Ascending aorta (tissue), 2 donors: ENCODE measurements at regions not wholly inside any gene's neighbourhood (a gene's known extent, or its start where the extent isn't known, plus 50 kb on each side); places are given as distances from the start of the nearest gene placed in this dataset.
A peak's percentile ranks its signal among the peaks of the same experiment; 100 is the strongest.

ENCODE experiments used
- DNase-seq, 2 donors: peaks; one replicate each; pipeline ENCODE4 v3.0.0-alpha.2; 2019; ENCODE audit warnings: low spot score in 2 of 2
- H3K27ac ChIP-seq, 2 donors: fragments of 200-600 bp; sonication (generic); one replicate each; pipeline ENCODE4 v1.5.1; 2016 to 2017; ENCODE audit warnings: mild to moderate bottlenecking in 1 of 2
- H3K27me3 ChIP-seq: fragments of 200-600 bp; sonication (generic); one replicate; pipeline ENCODE4 v1.5.1; 2017
- H3K36me3 ChIP-seq, 2 donors: fragments of 200-600 bp; sonication (generic); one replicate each; pipeline ENCODE4 v1.5.1; 2016
- H3K4me1 ChIP-seq, 2 donors: fragments of 200-600 bp; sonication (generic); one replicate each; pipeline ENCODE4 v1.5.1; 2016 to 2017; ENCODE audit warnings: mild to moderate bottlenecking in 1 of 2
- H3K4me3 ChIP-seq, 2 donors: fragments of 200-600 bp; sonication (generic); one replicate each; pipeline ENCODE4 v1.5.1; 2016 to 2017; ENCODE audit warnings: mild to moderate bottlenecking in 1 of 2
- H3K9me3 ChIP-seq, 2 donors: fragments of 200-600 bp; sonication (generic); one replicate each; pipeline ENCODE4 v1.5.1; 2016
- intact Hi-C: fragments of 100-400 bp; cut with DNase I; formaldehyde crosslinking; loops from one replicate; pipeline ENCODE4 v1.15.1; 2023
- TF ChIP-seq, protein P1 (sequence below), 3 experiments: fragments of 200-600 bp in 2 of 3; fragments of 450-650 bp in 1 of 3; sonication (generic) in 2 of 3; IDR thresholded peaks; one replicate each; pipeline ENCODE4 v1.5.1; 2016 to 2019; ENCODE audit warnings: antibody characterized with exemption in 3 of 3, mild to moderate bottlenecking in 1 of 3, moderate library complexity in 1 of 3

- no peak for DNase-seq
- H3K9me3 ChIP-seq = no peaks in the 10 kb centered on the region
- intact Hi-C loops = no loop called here
- H3K4me1 ChIP-seq = peaks cover 3 to 27% of the 10 kb centered on the region in 2 donors
- H3K27me3 ChIP-seq = no peaks in the 10 kb centered on the region
- TF ChIP-seq, protein P1, sequence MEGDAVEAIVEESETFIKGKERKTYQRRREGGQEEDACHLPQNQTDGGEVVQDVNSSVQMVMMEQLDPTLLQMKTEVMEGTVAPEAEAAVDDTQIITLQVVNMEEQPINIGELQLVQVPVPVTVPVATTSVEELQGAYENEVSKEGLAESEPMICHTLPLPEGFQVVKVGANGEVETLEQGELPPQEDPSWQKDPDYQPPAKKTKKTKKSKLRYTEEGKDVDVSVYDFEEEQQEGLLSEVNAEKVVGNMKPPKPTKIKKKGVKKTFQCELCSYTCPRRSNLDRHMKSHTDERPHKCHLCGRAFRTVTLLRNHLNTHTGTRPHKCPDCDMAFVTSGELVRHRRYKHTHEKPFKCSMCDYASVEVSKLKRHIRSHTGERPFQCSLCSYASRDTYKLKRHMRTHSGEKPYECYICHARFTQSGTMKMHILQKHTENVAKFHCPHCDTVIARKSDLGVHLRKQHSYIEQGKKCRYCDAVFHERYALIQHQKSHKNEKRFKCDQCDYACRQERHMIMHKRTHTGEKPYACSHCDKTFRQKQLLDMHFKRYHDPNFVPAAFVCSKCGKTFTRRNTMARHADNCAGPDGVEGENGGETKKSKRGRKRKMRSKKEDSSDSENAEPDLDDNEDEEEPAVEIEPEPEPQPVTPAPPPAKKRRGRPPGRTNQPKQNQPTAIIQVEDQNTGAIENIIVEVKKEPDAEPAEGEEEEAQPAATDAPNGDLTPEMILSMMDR (IDR thresholded peaks at IDR 0.05) = no peak
- peak overlapping the region in 1 of 2 donors; percentile 15 for H3K4me3 ChIP-seq
- no peaks in the 10 kb centered on the region for H3K36me3 ChIP-seq
- H3K27ac ChIP-seq = peak overlapping the region; percentile 51 to 78
Observed at GRCh38 chr6:108744244-108744972, 103.8 kb upstream of the ARMC2 start.

- DNase-seq = peak in 1 of 2 donors; percentile 61
- no peaks in the 10 kb centered on the region for H3K27me3 ChIP-seq
- H3K4me3 ChIP-seq = peak overlapping the region in 1 of 2 donors; percentile 15
- no peaks in the 10 kb centered on the region for H3K36me3 ChIP-seq
- H3K4me1 ChIP-seq = peaks cover 3 to 21% of the 10 kb centered on the region in 2 donors
- intact Hi-C loops = no loop called here
- no peaks in the 10 kb centered on the region for H3K9me3 ChIP-seq
- peak overlapping the region; percentile 51 to 78 for H3K27ac ChIP-seq
- TF ChIP-seq, protein P1 (IDR thresholded peaks at IDR 0.05) = no peak
Observed at GRCh38 chr6:108744996-108745395, 103.2 kb upstream of the ARMC2 start.

GRCh38 chr6:108745664-108746336, 102.4 kb upstream of the ARMC2 start:
- peaks cover 3 to 13% of the 10 kb centered on the region in 2 donors for H3K4me1 ChIP-seq
- H3K4me3 ChIP-seq = no peak overlapping the region
- no peaks in the 10 kb centered on the region for H3K9me3 ChIP-seq
- intact Hi-C loops = no loop called here
- H3K27me3 ChIP-seq = no peaks in the 10 kb centered on the region
- peak in 1 of 2 donors; percentile 30 for DNase-seq
- TF ChIP-seq, protein P1 (IDR thresholded peaks at IDR 0.05) = no peak
- peak overlapping the region; percentile 51 to 78 for H3K27ac ChIP-seq
- H3K36me3 ChIP-seq = no peaks in the 10 kb centered on the region

DNA sequence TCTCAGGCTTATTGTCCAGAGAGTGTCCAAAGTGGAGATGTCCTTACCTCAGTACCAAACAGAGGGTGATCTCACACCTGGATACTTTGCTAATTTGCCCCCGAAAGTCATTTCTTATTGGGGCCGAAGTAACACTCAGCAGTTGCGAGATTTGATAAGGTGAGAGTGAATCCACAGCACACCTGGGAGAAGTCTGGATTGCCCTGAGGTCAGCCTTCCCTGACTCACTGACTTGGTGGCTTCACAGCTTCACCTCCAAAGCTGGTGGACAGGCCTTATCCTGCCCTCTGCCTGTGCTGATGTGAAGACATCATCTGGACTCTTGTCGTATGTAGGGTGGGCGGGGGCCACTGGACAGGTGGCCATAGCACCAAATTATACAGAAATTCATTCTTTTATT, 101.9 kb upstream of the ARMC2 start:
- H3K27ac ChIP-seq = no peak overlapping the region
- H3K4me1 ChIP-seq = peaks cover 3 to 8% of the 10 kb centered on the region in 2 donors

GRCh38 chr6:108746836-108747575, 101.2 kb upstream of the ARMC2 start:
- TF ChIP-seq, protein P1 (IDR thresholded peaks at IDR 0.05) = no peak
- Histone ChIP-seq H3K36me3 (no peaks in the 10 kb centered on the region), H3K27me3 (no peaks in the 10 kb centered on the region), H3K27ac (no peak overlapping the region), H3K9me3 (no peaks in the 10 kb centered on the region), H3K4me1 (peaks cover 0 to 3% of the 10 kb centered on the region in 2 donors), H3K4me3 (no peak overlapping the region)
- DNase-seq = peak in 1 of 2 donors; percentile 18
- intact Hi-C loops = no loop called here

More for the DNA sequence above, 101.9 kb upstream of the ARMC2 start:
- Histone ChIP-seq H3K36me3 (no peaks in the 10 kb centered on the region), H3K27me3 (no peaks in the 10 kb centered on the region), H3K4me3 (no peak overlapping the region), H3K9me3 (no peaks in the 10 kb centered on the region)
- TF ChIP-seq, protein P1 (IDR thresholded peaks at IDR 0.05) = no peak
- intact Hi-C loops = no loop called here
- DNase-seq = peak in 1 of 2 donors; percentile 49
